Neural cell (in vitro differentiated cells): ENCODE measurements at regions not wholly inside any gene's neighbourhood (a gene's known extent, or its start where the extent isn't known, plus 50 kb on each side); places are given as distances from the start of the nearest gene placed in this dataset.
"Not testable (repeated sequence)": the region's sequence is repeated elsewhere in the genome, so short reads cannot be mapped to it uniquely, and the experiment has no call there.

ENCODE experiments used
- H2AFZ ChIP-seq: fragments of 200-600, 300-800 bp; sonication (generic), shearing (Covaris generic); 2 replicates; pipeline ENCODE4 v1.6.0; 2014; ENCODE audit warnings: low read depth, mild to moderate bottlenecking, antibody characterized with exemption, low read length, moderate library complexity
- H3F3A ChIP-seq: fragments of 200-600 bp; shearing (Covaris generic); 2 replicates; pipeline ENCODE4 v1.6.1; 2016; ENCODE audit warnings: mild to moderate bottlenecking, moderate library complexity, mixed read lengths, antibody characterized with exemption, low read length; ENCODE audit not compliant: insufficient read depth, poor library complexity, severe bottlenecking
- H3K27ac ChIP-seq: fragments of 200-600, 300-800 bp; sonication (generic), shearing (Covaris generic); 2 replicates; pipeline ENCODE4 v1.5.1; 2014; ENCODE audit warnings: mild to moderate bottlenecking, low read length, moderate library complexity
- H3K27me3 ChIP-seq: fragments of 300-800, 200-600 bp; sonication (generic), shearing (Covaris generic); 2 replicates; pipeline ENCODE4 v1.6.0; 2014; ENCODE audit warnings: mild to moderate bottlenecking, low read depth, low read length, moderate library complexity; ENCODE audit not compliant: insufficient read depth
- H3K36me3 ChIP-seq: fragments of 300-800, 200-600 bp; sonication (generic), shearing (Covaris generic); 2 replicates; pipeline ENCODE4 v1.5.1; 2014; ENCODE audit warnings: mild to moderate bottlenecking, antibody characterized with exemption, low read length, moderate library complexity; ENCODE audit not compliant: insufficient read depth
- H3K4me2 ChIP-seq: fragments of 300-800, 200-600 bp; sonication (generic), shearing (Covaris generic); 2 replicates; pipeline ENCODE4 v1.6.0; 2014; ENCODE audit warnings: mild to moderate bottlenecking, low read length
- H3K4me3 ChIP-seq: fragments of 300-800, 200-600 bp; sonication (generic), shearing (Covaris generic); 2 replicates; pipeline ENCODE4 v1.5.1; 2014; ENCODE audit warnings: mild to moderate bottlenecking, low read length, moderate library complexity
- H3K79me2 ChIP-seq: fragments of 200-600 bp; shearing (Covaris generic); replicated peaks from 2 replicates; pipeline ENCODE4 v1.6.0; 2014; ENCODE audit warnings: mild to moderate bottlenecking, low read length, moderate library complexity; ENCODE audit not compliant: insufficient read depth
- H3K9ac ChIP-seq: fragments of 300-800, 200-600 bp; sonication (generic), shearing (Covaris generic); 2 replicates; pipeline ENCODE4 v1.6.1; 2016; ENCODE audit warnings: mild to moderate bottlenecking, low read length, mixed read lengths
- H3K9me2 ChIP-seq: fragments of 200-600 bp; shearing (Covaris generic); 2 replicates; pipeline ENCODE4 v1.6.1; 2016; ENCODE audit warnings: mild to moderate bottlenecking, low read length, mixed read lengths; ENCODE audit not compliant: insufficient read depth
- H3K9me3 ChIP-seq: fragments of 200-600, 300-800 bp; sonication (generic), shearing (Covaris generic); 2 replicates; pipeline ENCODE4 v1.6.1; 2016; ENCODE audit warnings: mild to moderate bottlenecking, mixed run types, low read length, moderate library complexity, mixed read lengths
- H4K20me1 ChIP-seq: fragments of 200-600 bp; shearing (Covaris generic); 2 replicates; pipeline ENCODE4 v1.6.1; 2016; ENCODE audit warnings: mild to moderate bottlenecking, mixed run types; ENCODE audit not compliant: insufficient read depth
- CTCF ChIP-seq: fragments of 450-650 bp; IDR thresholded peaks from 2 replicates; pipeline ENCODE4 v1.5.1; 2014; ENCODE audit warnings: antibody characterized with exemption, mild to moderate bottlenecking, moderate library complexity; ENCODE audit not compliant: poor library complexity, severe bottlenecking
- EP300 ChIP-seq: fragments of 450-650 bp; conservative IDR thresholded peaks from 2 replicates; pipeline ENCODE4 v1.6.1; 2014; ENCODE audit warnings: antibody characterized with exemption, mild to moderate bottlenecking, moderate library complexity; ENCODE audit not compliant: poor library complexity, severe bottlenecking
- EZH2 ChIP-seq: fragments of 200-600, 300-800 bp; shearing (Covaris generic), sonication (generic); IDR thresholded peaks from 2 replicates; pipeline ENCODE4 v1.6.1; 2014; ENCODE audit warnings: antibody characterized with exemption, low read length, borderline replicate concordance, mild to moderate bottlenecking; ENCODE audit not compliant: insufficient read depth, poor library complexity, severe bottlenecking
- MXI1 ChIP-seq: fragments of 450-650 bp; conservative IDR thresholded peaks from 2 replicates; pipeline ENCODE4 v1.6.1; 2014; ENCODE audit warnings: antibody characterized with exemption, mild to moderate bottlenecking; ENCODE audit not compliant: poor library complexity, severe bottlenecking
- POLR2AphosphoS5 ChIP-seq: IDR thresholded peaks from 2 replicates; pipeline ENCODE4 v1.6.1; 2012
- RAD21 ChIP-seq: fragments of 450-650 bp; conservative IDR thresholded peaks from 2 replicates; pipeline ENCODE4 v1.6.1; 2014; ENCODE audit warnings: antibody characterized with exemption, mild to moderate bottlenecking, moderate library complexity
- REST ChIP-seq: IDR thresholded peaks from 2 replicates; pipeline ENCODE4 v1.6.1; 2012; ENCODE audit warnings: borderline replicate concordance
- SMC3 ChIP-seq: fragments of 450-650 bp; conservative IDR thresholded peaks from 2 replicates; pipeline ENCODE4 v1.6.1; 2014; ENCODE audit warnings: antibody characterized with exemption, mild to moderate bottlenecking, moderate library complexity; ENCODE audit not compliant: poor library complexity
- TAF1 ChIP-seq: IDR thresholded peaks from 2 replicates; pipeline ENCODE4 v1.6.1; 2012; ENCODE audit warnings: low read depth

GRCh38 chr16:77502448-77502847 is 67.6 kb upstream of the ADAMTS18 start:
- TF ChIP-seq CTCF: no peak
- no peak for TF ChIP-seq SMC3
- no peak for TF ChIP-seq POLR2AphosphoS5
- no peak for TF ChIP-seq EP300
- TF ChIP-seq EZH2: no peak
- TF ChIP-seq RAD21: no peak
- no peak for TF ChIP-seq TAF1
- no peak for TF ChIP-seq REST
- no peak for TF ChIP-seq MXI1
- no peaks in the 10 kb centered on the region for H3K9me2 ChIP-seq
- H2AFZ ChIP-seq: no peak overlapping the region
- H4K20me1 ChIP-seq: no peaks in the 10 kb centered on the region
- H3K27ac ChIP-seq: no peak overlapping the region
- no peak overlapping the region for H3K4me2 ChIP-seq
- no peaks in the 10 kb centered on the region for H3F3A ChIP-seq
- H3K9me3 ChIP-seq: no peaks in the 10 kb centered on the region
- no peak overlapping the region for H3K4me3 ChIP-seq
- no peaks in the 10 kb centered on the region for H3K79me2 ChIP-seq
- no peak overlapping the region for H3K9ac ChIP-seq
- no peaks in the 10 kb centered on the region for H3K27me3 ChIP-seq
- H3K36me3 ChIP-seq: no peaks in the 10 kb centered on the region

GRCh38 chr16:77506492-77506891 is 71.7 kb upstream of the ADAMTS18 start:
- not testable (repeated sequence) for H3K36me3 ChIP-seq

GRCh38 chr16:77509051-77509450 is 74.2 kb upstream of the ADAMTS18 start:
- H3K79me2 ChIP-seq: no peaks in the 10 kb centered on the region
- H3K9ac ChIP-seq: no peak overlapping the region
- H3K9me2 ChIP-seq: no peaks in the 10 kb centered on the region
- H3F3A ChIP-seq: no peaks in the 10 kb centered on the region
- H3K4me2 ChIP-seq: no peak overlapping the region
- no peaks in the 10 kb centered on the region for H4K20me1 ChIP-seq
- no peaks in the 10 kb centered on the region for H3K36me3 ChIP-seq
- TF ChIP-seq REST (no peak), POLR2AphosphoS5 (no peak), TAF1 (no peak), EP300 (no peak), CTCF (no peak), MXI1 (no peak), SMC3 (no peak), RAD21 (no peak), EZH2 (no peak)
- no peak overlapping the region for H3K27ac ChIP-seq
- no peaks in the 10 kb centered on the region for H3K27me3 ChIP-seq
- H2AFZ ChIP-seq: no peak overlapping the region
- no peak overlapping the region for H3K4me3 ChIP-seq
- H3K9me3 ChIP-seq: no peaks in the 10 kb centered on the region

More at GRCh38 chr16:77506492-77506891, 71.7 kb upstream of the ADAMTS18 start:
- H2AFZ ChIP-seq, H3K9ac ChIP-seq, H3K79me2 ChIP-seq, H3K4me2 ChIP-seq, H3F3A ChIP-seq, H3K27ac ChIP-seq, H4K20me1 ChIP-seq, H3K27me3 ChIP-seq, H3K9me2 ChIP-seq, H3K4me3 ChIP-seq, H3K9me3 ChIP-seq: not testable (repeated sequence)
